ENCODE measurements at regions not wholly inside any gene's neighbourhood (a gene's known extent, or its start where the extent isn't known, plus 50 kb on each side); places are given as distances from the start of the nearest gene placed in this dataset.

DNA sequence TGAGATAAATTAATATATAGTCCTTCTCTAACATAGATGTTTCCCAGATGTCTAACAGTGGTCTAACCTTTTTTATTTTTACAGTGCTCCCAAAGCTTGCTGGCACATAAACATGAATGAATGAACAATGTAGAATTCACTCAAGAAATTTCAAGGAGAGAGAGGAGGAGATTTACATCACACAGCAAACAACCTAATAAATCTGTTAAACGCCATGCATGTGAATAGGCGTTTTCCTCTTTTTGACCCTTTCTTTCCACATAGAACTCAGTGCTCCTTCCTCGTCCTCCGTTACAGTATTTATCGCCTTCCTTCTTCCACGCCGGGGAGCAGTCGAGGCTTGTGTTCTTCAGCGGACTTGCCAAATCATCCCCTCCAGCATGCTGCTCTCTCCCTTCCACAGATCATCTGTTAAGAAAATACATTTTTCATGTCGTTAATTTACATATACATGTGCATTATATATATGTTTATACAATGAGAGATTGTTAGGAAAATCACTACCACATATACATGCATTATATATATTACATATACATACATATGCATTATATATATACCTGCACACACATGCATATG, 93.0 kb downstream of the SLC35B3 start:
- TF ChIP-seq TAF1 (IDR thresholded peaks at IDR 0.05; ENCODE audit: low read depth, low read length), result no peak
- no peak for TF ChIP-seq POLR2A (IDR thresholded peaks at IDR 0.05; ENCODE audit: low read depth, low read length)
- no peak for TF ChIP-seq POLR2AphosphoS5 (IDR thresholded peaks at IDR 0.05; ENCODE audit: low read depth, low read length)
- no peak for TF ChIP-seq SPI1 (IDR thresholded peaks at IDR 0.05; ENCODE audit: low read depth, low read length)
- no peak for TF ChIP-seq PAX5 (IDR thresholded peaks at IDR 0.05; ENCODE audit: insufficient read depth, low read length, severe bottlenecking)
- no peak for TF ChIP-seq POU2F2 (IDR thresholded peaks at IDR 0.05; ENCODE audit: low read depth, low read length)
